ENCODE measurements at regions not wholly inside any gene's neighbourhood (a gene's known extent, or its start where the extent isn't known, plus 50 kb on each side); places are given as distances from the start of the nearest gene placed in this dataset.

DNA sequence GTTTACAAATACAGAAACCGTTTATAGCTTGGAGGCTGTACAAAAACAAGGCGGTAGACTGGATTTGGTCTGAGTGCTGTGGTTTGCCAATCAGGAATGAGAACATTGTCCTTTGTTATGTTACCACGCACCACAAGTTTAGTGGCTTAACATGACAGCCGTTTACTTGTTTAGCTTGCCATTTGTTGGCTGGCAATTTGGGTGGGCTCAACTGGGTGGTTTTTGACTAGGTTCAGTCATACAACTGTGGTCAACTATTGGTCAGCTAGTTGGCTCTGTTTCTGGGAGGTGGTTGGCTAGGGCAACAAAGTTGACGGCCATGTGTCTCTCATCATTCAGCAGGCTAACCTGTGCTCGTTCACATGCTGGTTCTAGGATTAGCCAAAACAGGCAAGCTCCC is 60.1 kb upstream of the SP8 start:
- TF ChIP-seq CTCF (IDR thresholded peaks at IDR 0.05; ENCODE audit: borderline replicate concordance, extremely low read depth, low read length, poor library complexity, severe bottlenecking) (no peak), EZH2 (IDR thresholded peaks at IDR 0.05; ENCODE audit: borderline replicate concordance, low read depth, low read length, severe bottlenecking) (no peak)

Measured in DND-41 (cell line).